ENCODE measurements at regions not wholly inside any gene's neighbourhood (a gene's known extent, or its start where the extent isn't known, plus 50 kb on each side); places are given as distances from the start of the nearest gene placed in this dataset.

DNA sequence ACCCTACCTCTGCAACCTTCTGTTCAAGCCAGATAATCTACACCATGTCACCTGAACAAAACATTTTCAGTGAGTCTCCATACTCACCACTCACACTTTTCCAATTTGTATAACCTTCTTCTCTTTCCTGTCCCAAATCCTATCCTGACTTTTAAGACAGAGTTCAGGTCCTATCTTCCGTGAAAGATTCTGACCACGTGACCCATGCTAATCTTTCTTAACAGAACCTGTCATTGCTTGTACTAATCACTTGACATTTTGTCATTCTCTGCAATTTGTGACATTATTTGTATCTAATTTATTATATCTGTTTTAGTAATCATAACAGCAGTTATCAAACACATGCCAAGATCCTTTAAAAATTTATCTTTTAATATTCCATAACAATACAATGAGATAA lies 132.5 kb upstream of the PRLR start:
- TF ChIP-seq EZH2 (IDR thresholded peaks at IDR 0.05; ENCODE audit: insufficient read depth, poor library complexity, severe bottlenecking) = no peak
- no peak for TF ChIP-seq EZH2phosphoT487 (IDR thresholded peaks at IDR 0.05; ENCODE audit: insufficient read depth, low read depth)
